GM12864 (cell line): ENCODE measurements at regions not wholly inside any gene's neighbourhood (a gene's known extent, or its start where the extent isn't known, plus 50 kb on each side); places are given as distances from the start of the nearest gene placed in this dataset.

Experiments used
- DNase-seq: peaks from one replicate; pipeline ENCODE4 v3.0.0-alpha.2; 2011; ENCODE audit warnings: low read depth
- H3K4me3 ChIP-seq: 2 replicates; pipeline ENCODE4 v1.5.1; 2011; ENCODE audit warnings: mild to moderate bottlenecking, low read depth, low read length, control low read depth
- CTCF ChIP-seq: IDR thresholded peaks from 2 replicates; pipeline ENCODE4 v1.5.1; 2011; ENCODE audit warnings: low read depth, mild to moderate bottlenecking, moderate library complexity, low read length, control low read depth, inconsistent platforms; ENCODE audit errors: missing control alignments

- no peak overlapping the region for H3K4me3 ChIP-seq
- no peak for DNase-seq
- no peak for TF ChIP-seq CTCF
These were observed 308.1 kb upstream of the PPARGC1A start for GRCh38 chr4:24197955-24198354.

GRCh38 chr4:24196785-24197184, 306.9 kb upstream of the PPARGC1A start:
- no peak for DNase-seq
- TF ChIP-seq CTCF = no peak
- no peak overlapping the region for H3K4me3 ChIP-seq

- no peak overlapping the region for H3K4me3 ChIP-seq
- TF ChIP-seq CTCF = no peak
- DNase-seq = no peak
These were observed 306.3 kb upstream of the PPARGC1A start for GRCh38 chr4:24195991-24196736.

GRCh38 chr4:24192018-24192641, 302.3 kb upstream of the PPARGC1A start:
- no peak overlapping the region for H3K4me3 ChIP-seq
- no peak for TF ChIP-seq CTCF
- no peak for DNase-seq

- no peak for DNase-seq
- H3K4me3 ChIP-seq = no peak overlapping the region
- TF ChIP-seq CTCF = no peak
These were observed 301.2 kb upstream of the PPARGC1A start for GRCh38 chr4:24190761-24191695.

- TF ChIP-seq CTCF = no peak
- DNase-seq = no peak
- no peak overlapping the region for H3K4me3 ChIP-seq
These were observed 298.6 kb upstream of the PPARGC1A start for GRCh38 chr4:24188459-24188858.
